Trophoblast cell (in vitro differentiated cells and primary cell): ENCODE measurements at regions not wholly inside any gene's neighbourhood (a gene's known extent, or its start where the extent isn't known, plus 50 kb on each side); places are given as distances from the start of the nearest gene placed in this dataset.

Experiments used
- DNase-seq, 2 donors: peaks; one replicate each; pipeline ENCODE4 v3.0.0-alpha.2; 2016
- H2AFZ ChIP-seq: 2 replicates; pipeline ENCODE4 v1.6.1; 2013; ENCODE audit warnings: low read length, moderate library complexity, mild to moderate bottlenecking; ENCODE audit not compliant: insufficient read depth, poor library complexity
- H2AK5ac ChIP-seq: 2 replicates; pipeline ENCODE4 v1.6.1; 2013; ENCODE audit warnings: mild to moderate bottlenecking, low read length
- H2BK120ac ChIP-seq: 2 replicates; pipeline ENCODE4 v1.6.1; 2013; ENCODE audit warnings: low read length, mild to moderate bottlenecking, moderate library complexity; ENCODE audit not compliant: insufficient read depth, poor library complexity
- H2BK12ac ChIP-seq: 2 replicates; pipeline ENCODE4 v1.6.1; 2013; ENCODE audit warnings: mild to moderate bottlenecking, low read length, moderate library complexity
- H2BK5ac ChIP-seq: 2 replicates; pipeline ENCODE4 v1.6.1; 2013; ENCODE audit warnings: low read length, low read depth, moderate library complexity, mild to moderate bottlenecking; ENCODE audit not compliant: poor library complexity
- H3K14ac ChIP-seq: 2 replicates; pipeline ENCODE4 v1.6.1; 2013; ENCODE audit warnings: mild to moderate bottlenecking, low read length
- H3K18ac ChIP-seq: 2 replicates; pipeline ENCODE4 v1.6.1; 2013; ENCODE audit warnings: mild to moderate bottlenecking, low read length
- H3K23ac ChIP-seq: 2 replicates; pipeline ENCODE4 v1.6.1; 2013; ENCODE audit warnings: low read length
- H3K27ac ChIP-seq: 2 replicates; pipeline ENCODE4 v1.5.1; 2013; ENCODE audit warnings: low read depth, mild to moderate bottlenecking, inconsistent platforms, low read length, moderate library complexity
- H3K27me3 ChIP-seq: 2 replicates; pipeline ENCODE4 v1.6.1; 2013; ENCODE audit warnings: inconsistent platforms, mild to moderate bottlenecking, low read length, moderate library complexity; ENCODE audit not compliant: insufficient read depth
- H3K36me3 ChIP-seq, 2 experiments: 1 replicate in 1 of 2; 2 replicates in 1 of 2; pipeline ENCODE4 v1.6.1; 2013; ENCODE audit warnings: low read length in 2 of 2, mild to moderate bottlenecking in 2 of 2, moderate library complexity in 1 of 2; ENCODE audit not compliant: insufficient read depth in 2 of 2, control insufficient read depth in 1 of 2
- H3K4ac ChIP-seq: 2 replicates; pipeline ENCODE4 v1.6.1; 2013; ENCODE audit warnings: low read depth, mild to moderate bottlenecking, low read length, moderate library complexity
- H3K4me1 ChIP-seq, 2 experiments: 1 replicate in 1 of 2; 2 replicates in 1 of 2; pipeline ENCODE4 v1.6.1; 2013; ENCODE audit warnings: low read length in 2 of 2, mild to moderate bottlenecking in 2 of 2, moderate library complexity in 1 of 2; ENCODE audit not compliant: insufficient read depth in 2 of 2, control insufficient read depth in 1 of 2
- H3K4me2 ChIP-seq: 2 replicates; pipeline ENCODE4 v1.6.1; 2013; ENCODE audit warnings: inconsistent platforms, mild to moderate bottlenecking, low read length, moderate library complexity
- H3K4me3 ChIP-seq: 2 replicates; pipeline ENCODE4 v1.5.1; 2013; ENCODE audit warnings: mild to moderate bottlenecking, low read depth, low read length, inconsistent platforms
- H3K79me1 ChIP-seq: one replicate; pipeline ENCODE4 v1.6.1; 2013; ENCODE audit warnings: low read length
- H3K79me2 ChIP-seq: 2 replicates; pipeline ENCODE4 v1.6.1; 2013; ENCODE audit warnings: low read length, mild to moderate bottlenecking; ENCODE audit not compliant: control insufficient read depth, insufficient read depth, poor library complexity
- H3K9ac ChIP-seq: 2 replicates; pipeline ENCODE4 v1.6.1; 2013; ENCODE audit warnings: mild to moderate bottlenecking, low read length
- H3K9me3 ChIP-seq: 2 replicates; pipeline ENCODE4 v1.6.1; 2013; ENCODE audit warnings: low read depth, mild to moderate bottlenecking, control low read depth, inconsistent platforms, low read length; ENCODE audit not compliant: insufficient read depth
- H4K12ac ChIP-seq: 2 replicates; pipeline ENCODE4 v1.6.1; 2013; ENCODE audit warnings: low read depth, mild to moderate bottlenecking, low read length, moderate library complexity
- H4K8ac ChIP-seq: 2 replicates; pipeline ENCODE4 v1.6.1; 2013; ENCODE audit warnings: low read depth, mild to moderate bottlenecking, low read length, moderate library complexity
- H4K91ac ChIP-seq: one replicate; pipeline ENCODE4 v1.6.1; 2013; ENCODE audit warnings: low read depth, mild to moderate bottlenecking, low read length, moderate library complexity
- WGBS: extraction: QIAGEN DNeasy Blood & Tissue Kit; methylation state at CpG from one replicate; pipeline ENCODE4 v1.1.7; 2013; ENCODE audit warnings: missing lambda C conversion rate; ENCODE audit not compliant: insufficient read length, insufficient coverage; ENCODE audit errors: extremely low coverage; 5-methylcytosine and 5-hydroxymethylcytosine counted together

DNA sequence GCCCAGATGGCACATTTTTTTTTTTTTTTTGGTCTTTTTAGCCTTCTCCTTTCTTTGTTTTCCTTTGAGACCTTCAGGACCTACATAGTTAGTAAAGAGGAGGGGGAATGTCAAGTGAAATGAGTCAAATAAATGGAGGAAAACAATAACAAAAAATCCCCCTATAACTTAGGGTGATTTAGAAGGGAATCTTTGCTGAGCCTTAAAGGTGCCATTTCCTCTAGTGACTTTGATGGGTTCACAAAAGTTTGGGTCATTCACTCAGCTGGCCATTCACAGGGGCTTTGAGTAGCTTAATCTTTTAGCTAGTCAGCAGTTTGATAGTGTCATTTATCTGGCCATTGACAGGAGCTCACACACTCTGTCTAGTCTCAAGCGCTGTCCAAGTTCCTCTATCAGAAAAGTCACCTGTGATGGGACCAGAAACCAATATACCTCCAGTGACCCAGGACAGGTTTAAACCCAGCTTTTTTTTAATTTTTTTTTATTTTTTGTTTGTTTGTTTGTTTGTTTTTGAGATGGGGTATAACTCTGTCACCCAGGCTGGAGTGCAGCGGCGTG lies 275.1 kb upstream of the PRDM1 start:
- Histone ChIP-seq H3K9me3 (no peaks in the 10 kb centered on the region), H3K4me2 (no peak overlapping the region)

DNA sequence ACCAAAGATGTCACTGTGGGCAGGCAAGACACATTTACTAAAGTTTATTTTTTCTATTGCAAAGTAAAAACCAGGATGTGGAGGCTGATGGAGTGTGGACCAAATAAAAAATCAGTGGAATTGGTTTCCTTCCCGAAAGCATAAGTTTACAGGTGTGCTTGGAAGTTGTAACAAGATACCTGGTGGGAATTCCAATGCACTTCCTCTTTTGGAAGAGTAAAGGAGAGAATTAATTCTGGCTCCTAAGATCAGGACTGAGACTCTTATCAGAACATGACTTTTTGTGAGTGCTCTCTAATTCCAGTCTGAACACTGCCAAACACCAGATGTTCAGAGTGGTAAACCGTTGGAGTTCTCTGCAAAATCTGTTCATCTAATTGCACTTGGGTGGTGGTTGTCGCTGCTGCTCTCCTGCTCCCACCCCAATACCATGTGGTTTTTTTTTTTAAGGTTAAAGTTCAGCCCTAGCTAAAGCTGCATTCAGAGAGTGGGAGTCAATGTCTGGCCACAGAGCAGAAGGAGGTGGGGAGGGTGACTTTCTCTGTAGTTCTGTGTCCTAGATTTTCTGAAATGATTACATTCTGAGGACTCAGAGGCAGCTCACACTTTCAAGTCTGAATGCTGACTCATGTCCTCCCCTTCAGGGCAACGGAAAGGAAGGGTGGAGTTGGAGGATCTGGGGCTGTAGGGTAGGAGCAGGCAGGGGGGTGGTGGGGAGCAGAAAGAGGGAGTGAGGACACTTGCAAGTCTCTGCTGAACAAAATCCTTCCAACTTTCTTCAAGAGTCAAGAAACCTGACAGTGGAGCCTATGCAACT lies 275.8 kb upstream of the PRDM1 start:
- Histone ChIP-seq H3K4me3 (no peak overlapping the region), H4K12ac (no peak overlapping the region), H3K18ac (no peak overlapping the region), H3K14ac (no peak overlapping the region), H2BK12ac (no peak overlapping the region), H2BK5ac (no peak overlapping the region), H3K79me2 (no peaks in the 10 kb centered on the region), H3K27ac (peak overlapping the region; percentile 20), H3K9ac (no peak overlapping the region), H4K8ac (no peak overlapping the region), H2BK120ac (no peak overlapping the region), H3K36me3 (no peaks in the 10 kb centered on the region), H2AK5ac (no peak overlapping the region), H3K23ac (no peak overlapping the region), H3K27me3 (no peaks in the 10 kb centered on the region), H3K4me1 (peaks cover 3 to 17% of the 10 kb centered on the region in 2 experiments), H4K91ac (no peak overlapping the region), H2AFZ (no peak overlapping the region), H3K79me1 (peaks cover 2% of the 10 kb centered on the region), H3K4me2 (peak overlapping the region; percentile 18), H3K9me3 (no peaks in the 10 kb centered on the region), H3K4ac (no peak overlapping the region)
- peak in 1 of 2 donors; percentile 53 for DNase-seq
- WGBS, result no CpG with 5 or more reads among the region's 4 CpGs

More for the DNA sequence above, 275.1 kb upstream of the PRDM1 start:
- H3K27me3 ChIP-seq, result no peaks in the 10 kb centered on the region
- no peak overlapping the region for H2BK120ac ChIP-seq
- H3K4ac ChIP-seq, result no peak overlapping the region
- H2BK5ac ChIP-seq, result no peak overlapping the region
- H3K79me2 ChIP-seq, result no peaks in the 10 kb centered on the region
- no peak overlapping the region for H4K8ac ChIP-seq
- H4K91ac ChIP-seq, result peak overlapping the region; percentile 16
- H4K12ac ChIP-seq, result no peak overlapping the region
- no peak overlapping the region for H2BK12ac ChIP-seq
- H3K36me3 ChIP-seq, result no peaks in the 10 kb centered on the region
- peaks cover 2% of the 10 kb centered on the region for H3K79me1 ChIP-seq
- peaks cover 3 to 17% of the 10 kb centered on the region in 2 experiments for H3K4me1 ChIP-seq
- H3K18ac ChIP-seq, result no peak overlapping the region
- no peak overlapping the region for H3K9ac ChIP-seq
- no peak overlapping the region for H3K23ac ChIP-seq
- no peak overlapping the region for H3K14ac ChIP-seq
- no CpG with 5 or more reads among the region's 3 CpGs for WGBS
- H3K27ac ChIP-seq, result no peak overlapping the region
- no peak overlapping the region for H2AFZ ChIP-seq
- DNase-seq, result no peak
- H2AK5ac ChIP-seq, result no peak overlapping the region
- no peak overlapping the region for H3K4me3 ChIP-seq

DNA sequence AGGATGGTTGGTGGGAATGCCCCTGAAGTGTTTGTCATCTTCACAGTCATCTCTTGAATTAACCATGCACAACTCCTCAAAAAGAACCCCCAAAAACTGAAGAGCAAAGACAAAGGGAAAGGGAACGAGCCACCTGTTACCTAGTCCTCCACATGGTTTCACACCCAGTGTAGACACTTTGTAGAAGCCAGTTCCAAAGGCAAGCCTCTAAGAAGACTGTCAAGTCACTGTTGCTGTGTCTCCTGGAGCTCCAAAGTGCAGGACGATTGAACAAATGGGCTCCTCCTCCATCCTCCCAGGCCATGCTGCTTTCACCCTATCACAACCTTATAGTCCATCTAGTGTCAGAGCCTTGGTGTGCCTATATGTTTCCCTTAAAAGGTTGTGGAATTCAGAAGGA lies 277.6 kb upstream of the PRDM1 start:
- Histone ChIP-seq H3K27ac (no peak overlapping the region), H2AFZ (no peak overlapping the region), H4K91ac (no peak overlapping the region), H3K18ac (no peak overlapping the region), H2BK12ac (no peak overlapping the region), H3K4ac (no peak overlapping the region), H3K27me3 (no peaks in the 10 kb centered on the region), H2BK120ac (no peak overlapping the region), H3K4me2 (no peak overlapping the region), H3K79me1 (peaks cover 2% of the 10 kb centered on the region), H4K8ac (no peak overlapping the region), H4K12ac (no peak overlapping the region), H3K23ac (no peak overlapping the region), H2AK5ac (no peak overlapping the region), H3K4me3 (no peak overlapping the region), H3K9me3 (no peaks in the 10 kb centered on the region), H2BK5ac (no peak overlapping the region), H3K9ac (no peak overlapping the region), H3K14ac (no peak overlapping the region), H3K36me3 (no peaks in the 10 kb centered on the region), H3K4me1 (peaks cover 3 to 13% of the 10 kb centered on the region in 2 experiments), H3K79me2 (no peaks in the 10 kb centered on the region)
- WGBS, result no CpG with 5 or more reads among the region's 2 CpGs
- DNase-seq, result no peak

DNA sequence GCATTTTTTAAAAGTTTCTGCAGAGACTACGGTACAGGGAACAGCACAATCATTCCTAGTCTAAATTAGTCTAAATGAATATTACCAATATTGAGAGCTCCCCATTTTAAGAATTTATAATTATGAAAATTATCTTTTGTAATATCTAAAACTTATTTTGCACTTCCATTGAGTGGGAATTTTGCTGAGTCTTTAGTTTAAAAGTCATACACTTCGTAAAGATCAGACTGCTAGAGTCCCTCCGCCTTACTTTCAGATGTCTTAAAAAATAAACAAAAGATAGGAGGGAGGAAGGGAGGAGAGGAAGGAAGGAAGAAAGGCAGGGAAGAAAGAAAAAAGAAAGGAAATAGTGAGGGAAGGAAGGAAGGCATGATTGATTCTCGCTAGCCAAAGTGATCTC lies 278.2 kb upstream of the PRDM1 start:
- Histone ChIP-seq H3K27ac (no peak overlapping the region), H3K4me2 (no peak overlapping the region), H2BK12ac (no peak overlapping the region), H2BK5ac (no peak overlapping the region), H3K79me2 (no peaks in the 10 kb centered on the region), H4K91ac (no peak overlapping the region), H3K4me1 (peaks cover 3 to 13% of the 10 kb centered on the region in 2 experiments), H3K9ac (no peak overlapping the region), H3K23ac (no peak overlapping the region), H3K9me3 (no peaks in the 10 kb centered on the region), H2AFZ (no peak overlapping the region), H3K14ac (no peak overlapping the region), H3K79me1 (peaks cover 2% of the 10 kb centered on the region), H4K12ac (no peak overlapping the region), H3K27me3 (no peaks in the 10 kb centered on the region), H2AK5ac (no peak overlapping the region), H3K36me3 (no peaks in the 10 kb centered on the region), H3K4me3 (no peak overlapping the region), H3K4ac (no peak overlapping the region), H3K18ac (no peak overlapping the region), H4K8ac (no peak overlapping the region), H2BK120ac (no peak overlapping the region)
- WGBS, result no CpG with 5 or more reads among the region's 4 CpGs
- no peak for DNase-seq
